DMS79 treated with DMSO at 0.1 percent for 48 hours (cell line): ENCODE measurements at regions not wholly inside any gene's neighbourhood (a gene's known extent, or its start where the extent isn't known, plus 50 kb on each side); places are given as distances from the start of the nearest gene placed in this dataset.
"Not testable (repeated sequence)": the region's sequence is repeated elsewhere in the genome, so short reads cannot be mapped to it uniquely, and the experiment has no call there.

Experiments used
- DNase-seq: peaks from one replicate; lab custom pipeline; 2025; lab: John Stamatoyannopoulos, UW

- no peak for DNase-seq
These were observed 403.7 kb downstream of the BTG1 start for GRCh38 chr12:91741932-91742331.

- not testable (repeated sequence) for DNase-seq
These were observed 411.8 kb downstream of the BTG1 start for GRCh38 chr12:91733846-91734245.

- no peak for DNase-seq
These were observed 413.6 kb downstream of the BTG1 start for GRCh38 chr12:91732086-91732485.

- no peak for DNase-seq
These were observed 416.1 kb downstream of the BTG1 start for GRCh38 chr12:91729543-91729942.

- DNase-seq: no peak
These were observed 422.5 kb downstream of the BTG1 start for GRCh38 chr12:91723191-91723590.

GRCh38 chr12:91722072-91722471, 423.6 kb downstream of the BTG1 start:
- DNase-seq: no peak

- DNase-seq: no peak
These were observed 424.6 kb downstream of the BTG1 start for GRCh38 chr12:91721023-91721422.

GRCh38 chr12:91718326-91718725, 427.3 kb downstream of the BTG1 start:
- no peak for DNase-seq

GRCh38 chr12:91717804-91718203, 427.8 kb downstream of the BTG1 start:
- DNase-seq: no peak

- not testable (repeated sequence) for DNase-seq
These were observed 433.7 kb downstream of the BTG1 start for GRCh38 chr12:91711925-91712324.

- DNase-seq: no peak
These were observed 439.2 kb downstream of the BTG1 start for GRCh38 chr12:91706466-91706865.

- DNase-seq: peak; percentile 44
These were observed 441.2 kb downstream of the BTG1 start for GRCh38 chr12:91704446-91704845.

- no peak for DNase-seq
These were observed 442.0 kb downstream of the BTG1 start for GRCh38 chr12:91703491-91704283.

- no peak for DNase-seq
These were observed 442.7 kb downstream of the BTG1 start for GRCh38 chr12:91702843-91703425.

- no peak for DNase-seq
These were observed 449.7 kb downstream of the BTG1 start for GRCh38 chr12:91695964-91696363.

- not testable (repeated sequence) for DNase-seq
These were observed 450.2 kb downstream of the BTG1 start for GRCh38 chr12:91695406-91695805.

GRCh38 chr12:91690531-91690930, 455.1 kb downstream of the BTG1 start:
- DNase-seq: no peak

- no peak for DNase-seq
These were observed 458.3 kb downstream of the BTG1 start for GRCh38 chr12:91687052-91688017.

GRCh38 chr12:91685917-91686316, 459.7 kb downstream of the BTG1 start:
- no peak for DNase-seq

GRCh38 chr12:91681751-91682150, 463.9 kb downstream of the BTG1 start:
- DNase-seq: no peak

GRCh38 chr12:91680864-91681263, 464.8 kb downstream of the BTG1 start:
- DNase-seq: no peak

- DNase-seq: no peak
These were observed 468.1 kb downstream of the BTG1 start for GRCh38 chr12:91677556-91677955.

GRCh38 chr12:91675401-91675800, 470.2 kb downstream of the BTG1 start:
- no peak for DNase-seq
